GM12878 (cell line): ENCODE measurements at regions not wholly inside any gene's neighbourhood (a gene's known extent, or its start where the extent isn't known, plus 50 kb on each side); places are given as distances from the start of the nearest gene placed in this dataset.

Source experiments
- ATAC-seq: fragments of 200-7000 bp; cut with Tn5 transposase; 3 replicates; pipeline ENCODE4 v1.9.1; 2020; ENCODE audit warnings: mild to moderate bottlenecking, moderate library complexity
- BruUV-seq: library from RNA; stranded (reverse); fragments of 400-500 nt; replicated peaks from 2 replicates; lab custom pipeline; 2021; lab: Mats Ljungman, UMichigan
- CTCF ChIA-PET: fragments of 300-600 bp; sonication (Branson Sonifier 250); formaldehyde crosslinking; extraction: SDS; loops from one replicate; lab custom pipeline; 2021; ENCODE audit warnings: inconsistent platforms; lab: Yijun Ruan, JAX
- POLR2A ChIA-PET: fragments of 350-600 bp; formaldehyde crosslinking; extraction: SDS; loops from one replicate; lab custom pipeline; 2021; ENCODE audit warnings: inconsistent platforms; lab: Charles Lee
- RAD21 ChIA-PET: fragments of 300-600 bp; sonication (Branson Sonifier 250); formaldehyde crosslinking; loops from one replicate; lab custom pipeline; 2023; ENCODE audit warnings: antibody characterized with exemption; ENCODE audit not compliant: unreplicated experiment; lab: Charles Lee
- SMC1A ChIA-PET: fragments of 300-600 bp; sonication (Branson Sonifier 250); formaldehyde crosslinking; loops from one replicate; lab custom pipeline; 2023; ENCODE audit not compliant: unreplicated experiment, uncharacterized antibody; lab: Charles Lee
- DNase-seq: peaks from one replicate; pipeline ENCODE4 v3.0.0-alpha.2; 2011; ENCODE audit warnings: low read depth, low spot score
- FAIRE-seq: peaks from 3 replicates; lab custom pipeline; 2011; peaks lifted over from hg19 to GRCh38; lab: Jason Lieb, UNC
- H2AFZ ChIP-seq: 2 replicates; pipeline ENCODE4 v1.6.0; 2011; ENCODE audit warnings: low read depth, low read length, control low read depth; ENCODE audit not compliant: control insufficient read depth
- H3K27ac ChIP-seq: 2 replicates; pipeline ENCODE4 v1.5.1; 2011; ENCODE audit warnings: control low read depth; ENCODE audit not compliant: control insufficient read depth, insufficient read depth
- H3K27me3 ChIP-seq, 2 experiments: replicated peaks in 1 of 2; 2 replicates each; pipeline versions ENCODE4 v1.6.0 to v1.6.1; 2011; ENCODE audit warnings: low read length in 1 of 2; ENCODE audit not compliant: control insufficient read depth in 2 of 2, insufficient read depth in 2 of 2
- H3K36me3 ChIP-seq, 2 experiments: 2 replicates each; pipeline ENCODE4 v1.5.1; 2011; ENCODE audit warnings: low read length in 1 of 2; ENCODE audit not compliant: control insufficient read depth in 2 of 2, insufficient read depth in 2 of 2
- H3K4me1 ChIP-seq: 2 replicates; pipeline ENCODE4 v1.6.1; 2011; ENCODE audit warnings: mild to moderate bottlenecking, low read length, moderate library complexity, mixed read lengths; ENCODE audit not compliant: control insufficient read depth, insufficient read depth
- H3K4me2 ChIP-seq: 2 replicates; pipeline ENCODE4 v1.6.0; 2011; ENCODE audit warnings: control low read depth; ENCODE audit not compliant: control insufficient read depth, insufficient read depth
- H3K4me3 ChIP-seq: fragments of 200-600 bp; sonication (generic); 2 replicates; pipeline ENCODE4 v1.5.1; 2016
- H3K79me2 ChIP-seq: 2 replicates; pipeline ENCODE4 v1.6.0; 2011; ENCODE audit warnings: low read length; ENCODE audit not compliant: control insufficient read depth, insufficient read depth
- H3K9ac ChIP-seq: 2 replicates; pipeline ENCODE4 v1.8.0; 2011; ENCODE audit warnings: low read length, control low read depth, mixed read lengths; ENCODE audit not compliant: control insufficient read depth, insufficient read depth
- H3K9me3 ChIP-seq: replicated peaks from 3 replicates; pipeline ENCODE4 v1.5.1; 2011; ENCODE audit warnings: mild to moderate bottlenecking, low read length; ENCODE audit not compliant: control insufficient read depth, insufficient read depth
- H4K20me1 ChIP-seq: 2 replicates; pipeline ENCODE4 v1.6.0; 2011; ENCODE audit not compliant: control insufficient read depth, insufficient read depth
- BACH1 ChIP-seq: fragments of 450-650 bp; IDR thresholded peaks from 2 replicates; pipeline ENCODE4 v1.6.1; 2017; ENCODE audit warnings: mild to moderate bottlenecking, borderline replicate concordance
- BCLAF1 ChIP-seq: fragments of 450-650 bp; IDR thresholded peaks from 2 replicates; pipeline ENCODE4 v1.6.1; 2017; ENCODE audit warnings: antibody characterized with exemption, mild to moderate bottlenecking, moderate library complexity
- CHD4 ChIP-seq: fragments of 200-600 bp; sonication (generic); IDR thresholded peaks from 2 replicates; pipeline ENCODE4 v1.6.1; 2016; ENCODE audit warnings: mild to moderate bottlenecking
- CREB1 ChIP-seq: IDR thresholded peaks from 2 replicates; pipeline ENCODE4 v1.6.1; 2012; ENCODE audit warnings: low read depth, mild to moderate bottlenecking, inconsistent platforms
- E2F8 ChIP-seq: fragments of 450-650 bp; IDR thresholded peaks from 2 replicates; pipeline ENCODE4 v1.6.1; 2018; ENCODE audit warnings: mild to moderate bottlenecking, low read depth, moderate library complexity; ENCODE audit not compliant: partially characterized antibody
- FOXK2 ChIP-seq: fragments of 450-650 bp; IDR thresholded peaks from 2 replicates; pipeline ENCODE4 v1.6.1; 2017; ENCODE audit warnings: mild to moderate bottlenecking, moderate library complexity
- FOXM1 ChIP-seq: IDR thresholded peaks from 2 replicates; pipeline ENCODE4 v1.6.1; 2012; ENCODE audit warnings: low read depth, mild to moderate bottlenecking, inconsistent platforms, low read length, moderate library complexity
- PBX3 ChIP-seq: IDR thresholded peaks from 2 replicates; pipeline ENCODE4 v1.6.1; 2011; ENCODE audit warnings: mild to moderate bottlenecking, low read depth, low read length, moderate library complexity; ENCODE audit not compliant: insufficient replicate concordance
- RCOR1 ChIP-seq: conservative IDR thresholded peaks from 2 replicates; pipeline ENCODE4 v1.6.1; 2012; ENCODE audit warnings: low read depth, low read length, improper control_type of control experiment
- SIX5 ChIP-seq: IDR thresholded peaks from 2 replicates; pipeline ENCODE4 v1.6.1; 2011; ENCODE audit warnings: mild to moderate bottlenecking, low read depth, low read length, moderate library complexity; ENCODE audit not compliant: severe bottlenecking
- SMC3 ChIP-seq: IDR thresholded peaks from 2 replicates; pipeline ENCODE4 v1.6.1; 2011; ENCODE audit warnings: low read length, improper control_type of control experiment, borderline replicate concordance
- TARDBP ChIP-seq: IDR thresholded peaks from 2 replicates; pipeline ENCODE4 v1.6.1; 2016; ENCODE audit warnings: borderline replicate concordance
- TCF12 ChIP-seq: IDR thresholded peaks from 2 replicates; pipeline ENCODE4 v1.6.1; 2011; ENCODE audit warnings: low read depth, mild to moderate bottlenecking, low read length
- ZNF217 ChIP-seq: fragments of 450-650 bp; IDR thresholded peaks from 2 replicates; pipeline ENCODE4 v1.6.1; 2017; ENCODE audit warnings: antibody characterized with exemption, mild to moderate bottlenecking
- in situ Hi-C: fragments of 300-500 bp; cut with MboI; formaldehyde crosslinking; loops from 9 replicates; pipeline ENCODE4 v1.14.3; 2018; ENCODE audit warnings: mixed read lengths
- intact Hi-C: fragments of 100-400 bp; cut with micrococcal nuclease; formaldehyde crosslinking; loops from one replicate; pipeline ENCODE4 v1.14.2; 2022; ENCODE audit not compliant: unreplicated experiment

- FAIRE-seq (no peak), ATAC-seq (no peak), DNase-seq (no peak)
- ChIA-PET CTCF (interaction anchor here (1.0 to 1.1 kb wide), 2 partner anchors 16 to 39 kb away, joined by 3 to 4 read pairs; no protein-coding TSS in a partner anchor), SMC1A (interaction anchor here (0.6 to 3.4 kb wide), 3 partner anchors 15 to 1429 kb away, joined by 3 to 12 read pairs (median 4); no protein-coding TSS in a partner anchor), POLR2A (no interaction called here), RAD21 (no interaction called here)
- Histone ChIP-seq H3K36me3 (no peaks in the 10 kb centered on the region), H2AFZ (no peak overlapping the region), H3K27ac (no peak overlapping the region), H3K79me2 (no peaks in the 10 kb centered on the region), H3K9me3 (no peaks in the 10 kb centered on the region), H3K4me1 (no peaks in the 10 kb centered on the region), H3K4me3 (no peak overlapping the region), H3K4me2 (no peak overlapping the region), H4K20me1 (no peaks in the 10 kb centered on the region), H3K9ac (no peak overlapping the region), H3K27me3 (no peaks in the 10 kb centered on the region)
- no TSS peak for BruUV-seq
- TF ChIP-seq BCLAF1 (no peak), PBX3 (no peak), TARDBP (no peak), BACH1 (no peak), SIX5 (no peak), FOXK2 (no peak), SMC3 (no peak), TCF12 (no peak), CHD4 (no peak), CREB1 (no peak), RCOR1 (no peak), E2F8 (no peak), ZNF217 (no peak), FOXM1 (no peak)
- intact Hi-C loops, result no loop called here
- in situ Hi-C loops, result no loop called here
These were observed 295.7 kb upstream of the TMCO5A start for GRCh38 chr15:37638691-37639090.
